CD4-positive, alpha-beta T cell treated with Interleukin-10 for 1 hour (primary cell): ENCODE measurements at regions not wholly inside any gene's neighbourhood (a gene's known extent, or its start where the extent isn't known, plus 50 kb on each side); places are given as distances from the start of the nearest gene placed in this dataset.
"Not testable (repeated sequence)": the region's sequence is repeated elsewhere in the genome, so short reads cannot be mapped to it uniquely, and the experiment has no call there.

Experiments
- DNase-seq: peaks from one replicate; pipeline ENCODE4 v3.0.0-alpha.2; 2020

DNA sequence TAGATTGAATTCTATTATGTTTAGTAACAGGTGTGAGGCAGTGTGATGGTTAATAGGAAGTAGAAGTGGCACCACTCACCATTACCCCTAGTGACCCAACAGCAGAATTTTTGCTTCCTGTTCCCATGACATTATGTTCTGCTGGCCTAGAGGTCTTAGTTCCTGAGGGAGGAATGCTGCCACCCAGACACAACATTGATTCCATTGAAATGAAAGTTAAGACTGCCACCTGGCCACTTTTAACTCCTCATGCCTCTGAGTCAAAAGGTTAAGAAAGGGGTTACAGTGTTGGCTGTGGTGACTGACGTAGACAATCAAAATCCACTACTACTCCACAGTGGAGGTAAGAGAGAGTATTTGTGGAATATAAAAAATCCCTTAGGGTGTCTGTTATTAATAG is 218.9 kb upstream of the NMUR2 start:
- DNase-seq: no peak

DNA sequence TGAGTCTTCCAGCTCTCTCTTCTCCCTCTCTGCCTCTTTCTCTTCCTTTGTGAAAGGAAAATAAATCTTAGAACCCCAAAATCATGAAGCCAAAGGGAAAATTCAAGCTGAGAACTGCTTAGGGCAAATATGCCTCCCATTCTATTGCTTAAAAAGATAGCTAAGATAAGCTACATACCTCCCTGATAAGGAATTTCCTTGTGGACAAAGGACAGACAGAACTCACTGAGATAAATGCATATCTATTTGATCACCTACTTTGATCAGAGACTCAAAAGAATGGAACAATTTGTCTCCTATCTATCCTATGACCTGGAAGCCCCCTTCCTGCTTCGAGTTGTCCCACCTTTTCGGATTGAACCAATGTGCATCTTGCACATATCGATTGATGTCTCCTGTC is 220.6 kb upstream of the NMUR2 start:
- DNase-seq: no peak

DNA sequence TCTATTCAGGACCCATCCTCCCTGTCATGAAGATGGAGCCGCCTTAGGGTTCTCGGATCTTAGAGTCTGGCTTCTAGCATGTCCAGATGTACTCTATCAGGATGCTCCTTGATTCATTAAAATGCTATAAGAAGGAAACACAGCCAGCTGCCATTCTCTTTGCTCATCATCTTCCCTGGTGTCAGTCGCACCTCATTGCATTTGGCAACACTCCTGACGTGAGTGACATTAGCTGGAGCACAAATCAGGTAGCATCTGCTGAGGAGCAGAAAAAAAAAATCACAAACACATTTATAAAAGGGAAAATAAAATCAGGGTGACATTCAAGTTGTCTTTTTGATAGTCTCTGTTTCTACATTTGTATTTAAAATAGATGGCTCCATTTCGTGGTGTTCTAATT is 226.1 kb upstream of the NMUR2 start:
- DNase-seq: no peak

DNA sequence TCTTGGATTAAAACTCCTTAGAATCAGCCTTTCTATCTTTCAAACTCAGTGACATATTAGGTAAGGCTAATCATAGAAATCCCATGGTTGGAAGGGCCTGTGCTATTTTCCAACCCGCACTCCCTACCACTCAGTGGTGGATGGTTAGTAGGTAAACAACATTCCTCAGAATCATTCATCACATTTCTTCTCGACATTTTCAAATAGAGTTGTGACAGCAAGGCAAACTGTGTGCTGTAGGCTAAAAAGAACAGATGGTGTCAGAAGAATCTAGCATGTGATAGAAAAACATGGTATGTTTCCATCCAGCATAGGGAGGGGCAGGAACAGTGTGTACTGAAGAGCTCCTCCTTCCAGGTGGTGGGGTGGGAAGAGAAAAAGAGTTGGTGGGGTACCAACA is 227.3 kb upstream of the NMUR2 start:
- no peak for DNase-seq

DNA sequence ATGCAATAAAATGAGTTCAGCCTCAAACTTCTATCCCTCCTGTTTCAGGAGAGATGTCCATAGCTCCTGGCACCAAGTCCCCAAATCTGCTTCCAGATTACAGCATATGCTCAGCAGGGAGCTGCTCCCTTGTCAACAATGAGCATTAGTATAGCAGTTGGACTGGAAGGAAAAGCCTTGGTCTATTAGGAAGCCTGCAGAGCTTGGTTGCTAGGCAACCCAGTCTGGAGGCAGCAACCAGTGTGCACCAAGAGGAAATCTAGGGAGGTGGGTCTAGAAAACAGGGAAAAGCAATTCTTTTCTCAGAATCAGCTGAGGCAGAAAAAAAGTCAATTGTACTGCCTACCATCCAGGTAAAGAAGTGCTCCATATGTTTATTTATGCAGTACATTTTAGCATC is 229.5 kb upstream of the NMUR2 start:
- DNase-seq: no peak

DNA sequence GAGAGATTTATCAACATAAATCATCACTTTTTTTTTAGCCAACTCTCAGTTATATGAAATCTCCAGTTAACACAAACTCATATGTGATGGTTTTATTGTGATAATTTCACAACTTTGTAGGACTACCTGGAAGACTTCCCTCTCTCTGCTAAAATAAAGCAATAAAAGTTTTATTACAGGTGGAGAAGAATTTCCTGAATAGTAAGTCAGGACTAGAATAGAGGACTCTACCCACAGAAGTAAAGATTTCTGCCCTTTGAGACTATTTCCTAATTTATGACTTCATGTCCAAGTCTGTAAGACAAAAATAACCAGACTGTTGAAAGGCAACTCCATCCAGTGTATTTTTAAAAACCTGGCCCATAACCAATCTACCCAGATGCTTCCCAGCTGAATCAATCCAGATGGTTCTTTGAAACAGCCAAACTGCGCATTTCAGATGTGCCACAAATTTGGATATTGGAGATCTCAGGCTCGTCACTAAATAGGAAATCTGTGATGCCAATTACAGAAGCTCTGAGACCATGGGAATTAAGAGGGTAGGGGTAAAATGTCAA is 234.0 kb upstream of the NMUR2 start:
- no peak for DNase-seq

DNA sequence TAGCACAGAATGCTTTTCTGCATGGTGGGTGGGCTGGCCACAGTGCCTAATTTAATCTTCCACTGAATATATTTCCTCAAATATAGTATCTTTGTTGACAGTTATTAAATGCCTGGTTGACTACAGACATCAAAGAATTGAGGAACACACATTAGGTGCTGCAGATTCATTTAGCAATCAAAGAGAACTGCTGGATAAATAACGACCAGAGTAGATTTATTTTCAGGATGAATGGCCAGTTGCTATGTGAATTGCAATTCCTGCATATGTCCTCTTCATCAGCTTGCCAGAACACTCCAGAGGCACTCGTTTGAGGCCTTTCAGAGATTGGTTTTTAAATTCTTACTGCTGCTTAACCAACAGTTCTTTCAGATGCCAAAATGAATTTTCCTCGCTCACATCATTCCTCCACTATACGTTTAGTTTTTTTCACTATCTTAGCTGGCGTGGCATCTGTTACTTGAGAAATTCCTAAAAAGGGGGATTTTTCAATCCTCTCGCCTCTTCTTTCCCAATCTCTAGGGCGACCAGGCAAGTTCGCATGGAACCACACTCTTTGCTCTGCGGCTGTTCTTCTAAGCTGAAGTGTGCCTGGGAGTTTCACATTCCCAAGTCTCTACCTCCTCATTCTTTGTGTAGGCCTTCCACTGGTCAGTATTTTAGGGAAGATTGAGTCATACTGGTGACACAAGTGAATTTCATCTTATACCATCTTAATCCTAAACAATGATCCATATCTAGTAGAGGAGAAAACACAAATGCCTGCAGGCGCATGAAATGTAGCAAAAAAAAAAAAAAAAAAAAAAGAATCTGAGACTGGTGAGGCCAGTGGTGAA is 237.1 kb upstream of the NMUR2 start:
- DNase-seq: no peak

DNA sequence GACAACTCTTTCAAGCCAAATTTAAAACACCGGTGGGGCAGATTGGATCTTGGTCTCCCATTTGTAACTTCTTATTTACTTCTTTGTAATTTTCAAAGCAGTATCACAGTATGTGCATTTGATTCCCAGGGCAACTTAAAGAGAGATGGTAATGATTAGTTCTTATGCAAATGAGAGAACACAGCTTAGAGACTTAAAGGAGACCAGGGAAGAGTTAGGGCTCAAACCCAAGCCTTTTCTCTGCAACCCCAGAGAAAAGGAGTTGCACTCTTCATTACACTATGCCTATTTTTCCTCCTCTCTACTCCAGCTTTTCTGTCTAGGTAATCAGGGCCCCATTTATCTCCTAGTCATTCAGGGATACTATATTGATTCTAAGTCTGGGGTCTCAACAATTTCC is 237.8 kb upstream of the NMUR2 start:
- no peak for DNase-seq

DNA sequence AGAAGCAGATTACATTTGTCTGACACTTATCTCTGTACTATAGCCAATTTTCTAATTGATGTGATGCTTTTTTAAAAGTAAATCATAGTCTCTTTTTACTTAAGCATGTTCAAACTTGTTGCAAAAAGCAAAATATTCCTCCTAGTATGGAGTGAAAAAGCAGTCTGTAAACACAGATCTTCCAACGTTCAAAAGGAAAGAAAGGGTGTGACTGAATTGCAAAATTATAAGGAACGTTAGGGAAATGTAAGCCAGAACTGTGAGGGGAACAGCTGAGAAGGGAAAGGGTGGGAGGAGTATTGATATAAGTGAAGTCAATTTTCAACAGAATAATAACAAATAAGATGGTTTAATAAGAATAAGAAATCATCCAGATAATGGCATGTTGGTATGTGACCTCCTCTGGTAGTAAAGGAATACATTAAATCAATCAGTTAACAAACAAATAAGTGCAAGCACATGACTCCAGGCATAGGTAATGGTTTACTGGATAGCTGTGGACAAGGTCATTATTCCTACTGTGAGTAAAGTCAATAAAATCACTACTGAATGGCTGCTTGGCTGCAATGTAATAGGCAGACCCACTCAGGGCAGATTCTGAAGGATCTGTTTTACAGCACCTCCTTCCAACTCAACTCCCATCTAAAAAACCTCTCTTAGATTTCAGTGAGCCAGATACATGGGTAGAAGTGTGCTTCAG is 239.1 kb upstream of the NMUR2 start:
- DNase-seq: no peak

DNA sequence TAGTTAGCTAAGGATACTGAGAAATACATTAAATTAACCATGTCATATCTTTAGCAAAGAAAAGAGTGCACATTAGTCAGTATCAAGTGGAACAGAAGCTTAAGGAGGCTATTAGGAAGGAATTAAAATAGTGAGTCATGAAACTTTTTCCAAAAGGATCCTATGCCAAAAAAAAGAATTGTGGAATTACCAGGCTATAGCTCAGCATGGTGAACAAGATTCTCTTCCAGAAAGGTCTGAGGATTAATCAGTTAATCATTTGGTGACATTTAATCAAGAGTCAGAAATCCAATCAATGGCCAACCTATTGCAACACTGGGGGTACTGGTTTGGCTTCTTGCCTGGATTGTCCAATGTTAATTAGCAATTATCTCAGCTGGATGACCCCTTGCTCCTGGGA is 244.5 kb upstream of the NMUR2 start:
- DNase-seq: no peak

DNA sequence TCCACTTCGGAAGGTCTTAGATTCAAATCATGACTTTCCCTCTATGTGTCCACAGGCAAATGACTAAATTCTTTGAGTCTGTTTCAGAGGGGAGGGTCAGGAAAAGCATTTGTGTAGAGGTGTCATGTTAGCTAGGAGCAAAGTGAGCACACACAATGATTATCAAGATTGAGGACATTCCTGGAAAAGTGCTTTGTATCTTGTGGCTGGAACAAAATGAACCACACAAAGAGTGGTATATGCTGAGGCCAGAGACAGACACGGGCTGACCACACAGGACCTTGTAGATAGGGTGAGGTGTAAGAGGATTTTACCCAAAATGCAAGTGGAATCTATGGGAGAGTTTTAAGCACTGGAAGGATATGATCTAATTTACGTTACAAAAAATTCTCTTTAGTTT is 245.3 kb upstream of the NMUR2 start:
- DNase-seq: no peak

DNA sequence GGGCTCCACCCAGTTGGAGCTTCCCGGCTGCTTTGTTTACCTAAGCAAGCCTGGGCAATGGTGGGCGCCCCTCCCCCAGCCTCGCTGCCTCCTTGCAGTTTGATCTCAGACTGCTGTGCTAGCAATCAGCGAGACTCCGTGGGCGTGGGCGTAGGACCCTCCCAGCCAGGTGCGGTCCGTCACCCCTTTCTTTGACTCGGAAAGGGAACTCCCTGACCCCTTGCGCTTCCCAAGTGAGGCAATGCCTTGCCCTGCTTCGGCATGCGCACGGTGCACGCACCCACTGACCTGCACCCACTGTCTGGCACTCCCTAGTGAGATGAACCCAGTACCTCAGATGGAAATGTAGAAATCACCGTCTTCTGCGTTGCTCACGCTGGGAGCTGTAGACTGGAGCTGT is 254.4 kb upstream of the NMUR2 start:
- DNase-seq: not testable (repeated sequence)

DNA sequence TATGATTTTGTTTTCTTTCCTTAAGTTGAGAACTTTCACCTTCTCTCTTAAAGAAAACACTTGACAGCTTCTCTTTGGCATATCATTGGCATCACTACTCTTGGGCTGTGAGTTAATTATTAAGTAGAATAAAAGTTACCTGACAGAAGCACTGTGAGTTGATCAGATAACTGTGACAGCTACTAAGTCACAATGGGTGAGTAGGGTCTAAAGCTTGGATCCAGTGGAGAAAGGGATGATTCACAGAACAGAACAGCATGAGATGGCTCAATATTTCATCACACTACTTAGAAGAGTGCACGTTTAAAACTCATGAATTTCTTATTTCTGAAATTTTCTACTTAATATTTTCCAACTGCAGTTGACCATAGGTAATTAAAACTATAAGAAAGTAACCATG is 268.5 kb upstream of the NMUR2 start:
- DNase-seq: no peak

DNA sequence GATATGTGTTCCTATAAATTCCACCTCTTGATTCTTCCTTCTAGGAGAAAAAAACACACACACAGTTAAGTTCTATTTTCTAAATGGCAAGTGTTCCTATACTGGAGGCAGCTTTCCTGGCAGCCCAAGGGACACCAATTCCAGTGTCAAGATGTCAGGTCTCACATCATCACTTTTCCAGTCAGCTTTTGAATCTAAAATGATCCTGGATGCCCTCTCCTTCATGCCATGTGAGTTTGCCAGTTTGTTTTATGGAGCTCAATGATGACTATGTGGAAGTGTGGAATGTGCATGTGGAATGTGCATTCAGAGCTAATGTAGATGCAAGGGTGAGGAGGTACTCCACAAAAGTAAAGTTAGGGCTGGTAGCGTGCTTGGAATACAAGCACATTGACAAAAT is 269.3 kb upstream of the NMUR2 start:
- DNase-seq: no peak

DNA sequence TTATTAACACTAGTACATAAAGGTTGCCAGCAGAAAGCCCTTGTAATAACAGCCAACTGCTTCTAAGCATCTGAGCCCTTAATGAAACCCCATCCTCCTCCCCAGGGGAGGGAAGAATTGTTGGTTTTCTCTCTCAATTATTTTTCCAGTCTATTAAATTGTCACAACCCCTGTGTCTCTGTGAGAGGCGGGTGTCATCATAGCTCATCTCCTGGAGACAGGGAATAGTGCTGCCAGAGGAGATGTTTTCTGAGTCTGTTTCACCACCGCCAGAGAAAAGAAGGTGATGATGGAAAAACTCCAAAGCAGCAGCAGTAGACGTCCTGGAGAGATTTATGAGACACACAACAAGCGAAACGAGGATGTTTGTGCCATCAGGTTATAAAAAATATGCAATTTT is 271.1 kb upstream of the NMUR2 start:
- DNase-seq: no peak

DNA sequence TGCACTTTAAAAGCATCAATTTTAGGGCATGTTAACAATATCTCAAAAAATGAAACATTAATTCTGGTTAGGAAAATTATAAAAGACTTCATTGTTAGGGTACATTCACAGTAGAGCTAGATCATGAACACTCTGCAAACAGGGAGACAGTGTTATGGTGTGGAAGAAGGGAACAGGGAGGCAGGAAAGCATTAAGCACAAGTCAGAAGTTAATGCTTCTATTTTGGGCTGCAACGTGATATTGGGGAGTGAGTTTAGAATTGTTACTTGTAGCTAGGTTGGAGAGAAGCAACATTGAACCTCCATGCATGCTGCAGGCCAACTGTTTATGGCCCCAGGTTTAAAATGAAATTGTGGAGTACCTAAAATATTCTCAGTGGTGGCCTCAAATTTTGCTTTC is 278.1 kb upstream of the NMUR2 start:
- no peak for DNase-seq

DNA sequence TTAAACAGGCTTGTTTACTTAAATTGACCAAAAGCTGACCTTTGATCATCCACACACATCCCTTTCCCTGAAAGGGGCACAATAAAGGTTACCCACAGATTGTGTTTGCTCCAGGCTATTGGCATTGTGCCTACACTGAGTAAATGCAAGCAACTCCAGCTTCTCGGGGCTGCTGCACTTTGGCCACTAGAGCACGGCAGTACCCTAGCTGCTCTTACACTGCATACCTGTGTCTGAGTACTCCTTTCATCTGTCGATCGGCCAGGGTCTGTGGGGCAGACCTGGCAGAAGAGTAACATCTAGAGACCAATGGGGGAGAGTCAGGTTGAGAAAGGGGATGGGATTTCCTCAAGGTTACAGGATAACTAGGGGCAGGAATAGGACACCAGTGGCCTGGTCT is 281.9 kb upstream of the NMUR2 start:
- no peak for DNase-seq

DNA sequence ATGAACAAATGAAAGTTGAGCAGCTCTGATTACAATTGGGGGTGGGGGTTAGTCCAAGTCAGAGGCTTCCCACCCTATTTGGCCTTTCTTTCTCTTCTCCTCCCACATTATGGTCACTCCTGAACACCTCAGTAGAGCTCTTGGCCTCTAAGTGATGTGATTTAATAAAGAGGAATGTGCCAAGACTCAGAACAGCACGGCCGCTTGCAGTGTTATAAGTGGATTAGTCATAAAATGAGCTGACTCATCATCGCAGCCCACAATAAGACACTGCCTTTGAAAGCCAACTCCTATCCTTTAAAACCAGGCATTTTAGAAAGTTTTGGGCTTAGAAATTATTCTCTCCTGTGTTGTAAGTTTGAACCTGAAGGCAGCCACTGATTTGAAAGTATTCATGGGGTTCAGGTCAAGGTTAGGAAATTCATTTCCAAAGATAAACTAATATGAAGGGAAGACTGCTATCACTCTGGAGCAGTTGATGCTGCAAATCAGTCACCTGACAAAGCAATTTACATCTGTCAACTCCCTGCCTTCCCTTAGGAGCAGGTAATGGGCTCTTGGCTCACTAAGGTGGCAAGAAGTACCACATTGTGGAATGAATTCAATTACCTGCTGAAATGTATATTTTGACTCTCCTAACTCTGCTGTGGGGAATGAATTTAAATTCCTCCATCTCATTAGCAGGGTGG is 283.6 kb upstream of the NMUR2 start:
- no peak for DNase-seq

DNA sequence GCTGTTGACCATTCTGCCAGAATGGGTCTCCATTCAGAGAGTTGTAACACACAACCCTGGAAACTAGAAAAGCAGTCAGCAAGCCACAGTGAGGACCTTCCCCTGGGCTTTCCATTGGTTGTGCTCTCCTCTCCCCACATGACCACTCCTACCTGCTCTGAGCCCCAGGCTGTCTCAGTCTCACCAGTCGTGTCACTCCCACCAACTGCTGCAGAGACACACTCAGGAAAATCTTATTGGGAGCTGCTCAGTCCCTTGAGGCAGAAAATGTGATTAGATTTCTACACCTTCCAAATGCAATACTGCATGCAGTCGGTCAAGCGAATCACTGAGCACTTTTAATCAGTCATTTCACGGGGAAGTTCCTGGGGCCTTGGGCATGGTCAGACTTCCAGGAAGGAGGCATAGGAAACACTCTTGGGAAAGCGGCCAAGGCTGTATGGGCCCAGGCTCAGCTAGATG is 284.2 kb upstream of the NMUR2 start:
- no peak for DNase-seq

DNA sequence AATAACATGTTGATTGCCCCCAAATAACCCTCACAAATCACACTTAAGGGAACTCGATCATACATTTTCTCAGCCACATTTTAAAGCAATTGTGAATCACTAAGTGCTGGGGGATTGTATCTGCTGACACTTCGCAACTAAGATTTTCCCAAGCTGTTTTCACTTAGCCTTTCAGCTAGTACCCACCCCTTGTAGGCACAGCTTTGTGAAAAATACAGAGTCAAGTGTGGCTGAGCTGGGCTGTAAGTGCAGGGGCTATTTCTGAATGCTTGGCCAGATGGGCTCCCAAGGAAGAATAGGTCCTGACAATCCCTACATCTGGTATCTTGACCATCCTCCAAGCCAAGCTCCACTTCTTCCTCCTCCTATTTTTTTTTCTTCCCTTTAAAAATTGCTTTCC is 289.2 kb upstream of the NMUR2 start:
- DNase-seq: no peak

DNA sequence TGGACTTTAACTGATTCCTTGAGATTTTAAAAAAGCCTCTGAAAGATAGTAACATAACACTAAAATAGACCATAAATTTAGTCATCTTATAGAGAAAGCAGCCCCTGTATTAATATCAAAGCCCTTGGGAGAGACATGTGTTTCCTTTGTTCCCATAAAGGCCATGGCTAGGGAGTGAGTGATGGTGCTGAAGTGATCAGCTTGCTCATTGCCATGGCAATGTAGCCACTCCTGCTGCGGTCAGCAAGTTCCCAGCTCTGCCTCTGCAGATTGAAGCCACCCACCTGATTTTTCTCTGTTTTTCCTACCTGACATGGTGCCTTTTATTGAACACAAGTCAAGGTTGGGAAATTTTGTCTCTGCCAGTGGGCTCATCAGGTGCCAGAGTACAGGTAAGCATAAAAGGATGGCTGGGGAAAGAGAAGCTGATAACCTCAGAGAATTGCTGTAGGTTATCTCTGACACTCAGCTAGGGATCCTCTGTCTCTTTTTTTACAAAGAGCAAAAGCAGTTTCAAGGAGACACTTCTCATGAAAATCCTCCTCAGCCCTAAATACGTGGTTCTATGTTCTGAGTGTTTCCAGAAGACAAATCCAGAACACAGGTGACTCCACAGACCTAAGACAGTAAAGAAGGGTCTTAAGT is 296.3 kb upstream of the NMUR2 start:
- DNase-seq: no peak

DNA sequence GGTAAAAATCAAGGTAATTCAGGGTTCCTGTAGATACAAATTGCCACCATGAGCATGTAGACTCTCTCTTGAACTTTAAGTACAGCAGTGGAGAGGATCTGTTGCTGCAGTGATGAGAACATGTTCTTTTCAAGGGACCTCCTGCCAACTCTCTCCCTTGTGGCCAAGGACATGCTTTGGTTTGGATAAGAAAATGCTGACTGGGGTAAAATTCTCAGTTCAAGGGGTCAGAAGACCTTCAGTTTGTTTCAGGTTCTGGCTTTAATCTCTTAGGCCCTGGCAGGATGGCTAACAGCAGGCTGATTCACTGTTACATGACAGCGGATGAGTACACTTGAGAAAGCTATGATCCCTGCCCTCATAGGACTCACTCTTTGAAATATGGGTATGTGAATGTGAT is 299.2 kb upstream of the NMUR2 start:
- DNase-seq: no peak

DNA sequence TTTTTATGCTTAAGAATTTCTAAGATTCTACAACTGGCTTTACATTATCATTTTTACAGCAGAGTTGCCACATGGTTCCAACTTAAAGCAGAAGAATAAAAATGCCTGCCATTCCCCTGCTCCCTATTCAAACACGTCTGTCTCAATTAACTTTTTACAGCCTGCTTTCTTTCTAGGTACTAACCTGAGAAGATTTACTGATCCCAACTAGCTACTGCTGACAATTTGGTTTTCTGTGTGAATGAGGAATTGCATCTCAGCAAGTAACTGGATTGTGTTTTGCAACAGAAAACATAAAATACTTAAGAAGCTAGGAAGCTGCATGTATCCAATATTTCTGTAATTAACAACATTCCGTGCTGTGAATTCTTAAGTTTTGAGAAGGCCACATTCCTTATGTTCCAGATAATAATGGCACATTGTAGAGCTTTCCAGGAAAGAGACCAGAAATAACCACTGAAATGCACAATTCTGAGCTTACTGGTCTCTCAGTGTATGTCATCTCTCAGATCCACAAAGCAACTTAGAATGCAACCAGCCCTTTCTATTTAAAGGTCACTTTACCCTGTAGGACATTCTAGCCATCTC is 306.8 kb upstream of the NMUR2 start:
- DNase-seq: no peak
